NCI-H1694 treated with DMSO at 0.1 percent for 48 hours (cell line): ENCODE measurements at regions not wholly inside any gene's neighbourhood (a gene's known extent, or its start where the extent isn't known, plus 50 kb on each side); places are given as distances from the start of the nearest gene placed in this dataset.
"Not testable (repeated sequence)": the region's sequence is repeated elsewhere in the genome, so short reads cannot be mapped to it uniquely, and the experiment has no call there.

Source experiments
- DNase-seq: peaks from one replicate; lab custom pipeline; 2025; lab: John Stamatoyannopoulos, UW

GRCh38 chr2:39996653-39997080 is 217.6 kb upstream of the THUMPD2 start:
- no peak for DNase-seq

- DNase-seq: no peak
Measured at GRCh38 chr2:39995005-39995737, 216.1 kb upstream of the THUMPD2 start.

GRCh38 chr2:39994151-39994550 is 215.1 kb upstream of the THUMPD2 start:
- DNase-seq: no peak

GRCh38 chr2:39991298-39991697 is 212.2 kb upstream of the THUMPD2 start:
- DNase-seq: no peak

- no peak for DNase-seq
Measured at GRCh38 chr2:39990335-39990900, 211.4 kb upstream of the THUMPD2 start.

GRCh38 chr2:39989888-39990287 is 210.8 kb upstream of the THUMPD2 start:
- no peak for DNase-seq

DNA sequence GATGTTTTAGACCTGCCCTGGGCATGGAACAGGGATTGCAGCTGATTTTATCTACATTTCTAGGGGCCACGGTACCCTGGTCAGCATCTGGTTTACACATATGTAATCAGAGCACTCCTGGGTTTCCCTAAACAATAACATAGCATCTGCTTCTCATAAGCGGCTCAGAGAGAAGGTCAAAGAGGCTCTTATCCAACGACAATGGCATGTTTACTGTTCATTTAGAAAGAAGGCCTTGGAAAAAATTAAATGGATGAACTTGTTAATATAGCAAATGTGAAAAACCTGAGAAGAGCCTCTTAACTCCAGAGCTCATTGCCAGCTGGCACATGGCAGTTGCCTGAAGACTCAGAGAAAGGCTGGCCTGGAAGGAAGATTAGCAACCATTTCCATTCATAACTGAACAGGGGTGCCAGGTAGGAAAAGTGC is 202.8 kb upstream of the THUMPD2 start:
- no peak for DNase-seq

- no peak for DNase-seq
Measured at GRCh38 chr2:39975476-39976020, 196.5 kb upstream of the THUMPD2 start.

- DNase-seq: no peak
Measured at GRCh38 chr2:39968037-39968436, 189.0 kb upstream of the THUMPD2 start.

DNA sequence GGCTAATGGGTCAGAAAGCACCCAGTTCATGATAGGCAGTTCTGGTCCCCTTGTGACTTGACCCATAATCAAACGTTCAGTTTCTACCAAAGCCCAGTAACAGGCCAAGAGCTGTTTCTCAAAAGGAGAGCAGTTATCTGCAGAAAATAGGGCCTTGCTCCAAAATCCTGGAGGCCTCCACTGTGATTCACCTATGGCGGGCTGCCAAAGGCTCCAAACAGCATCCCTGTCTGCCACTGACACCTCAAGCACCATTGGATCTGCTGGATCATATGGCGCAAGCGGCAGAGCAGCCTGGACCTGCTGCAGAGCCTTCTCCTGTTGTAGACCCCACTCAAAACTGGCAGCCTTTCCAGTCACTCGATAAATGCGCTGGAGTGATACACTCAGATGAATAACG is 181.6 kb upstream of the THUMPD2 start:
- not testable (repeated sequence) for DNase-seq

- no peak for DNase-seq
Measured at GRCh38 chr2:39954346-39954745, 175.3 kb upstream of the THUMPD2 start.

- DNase-seq: no peak
Measured at GRCh38 chr2:39949131-39949530, 170.1 kb upstream of the THUMPD2 start.

DNA sequence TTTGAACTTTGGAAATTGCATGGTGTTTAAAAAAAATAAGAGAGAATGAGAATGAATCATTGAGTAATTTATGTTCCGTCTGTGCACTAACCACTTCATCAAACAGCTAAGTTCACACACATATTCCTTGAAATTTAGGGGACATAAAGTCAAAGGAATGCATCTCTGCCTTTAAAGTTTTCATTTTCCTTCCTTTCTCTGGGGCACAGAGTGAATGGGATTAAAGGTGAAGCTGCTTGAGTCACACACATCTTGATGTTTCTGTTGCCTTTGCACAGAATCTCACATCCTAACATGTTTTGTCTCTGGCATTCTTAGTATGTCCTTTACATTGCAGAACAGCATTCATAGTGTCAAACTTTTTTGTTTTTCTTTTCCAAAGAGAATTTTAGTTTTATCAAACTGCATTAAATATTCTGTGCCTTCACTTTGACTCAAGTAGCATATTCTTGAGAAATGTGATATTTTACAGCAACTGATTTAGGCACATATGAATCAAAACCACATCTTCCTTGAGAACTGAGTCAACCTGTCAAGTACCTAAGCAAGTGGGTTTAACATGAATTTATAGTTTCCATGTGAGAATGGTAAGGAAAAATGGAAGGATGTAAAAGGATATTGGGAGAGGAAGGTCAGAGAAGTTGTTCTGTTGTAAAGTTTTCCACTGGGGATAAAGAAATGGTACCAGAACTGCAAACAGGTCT is 169.1 kb upstream of the THUMPD2 start:
- DNase-seq: no peak

- DNase-seq: no peak
Measured at GRCh38 chr2:39947294-39948015, 168.4 kb upstream of the THUMPD2 start.

DNA sequence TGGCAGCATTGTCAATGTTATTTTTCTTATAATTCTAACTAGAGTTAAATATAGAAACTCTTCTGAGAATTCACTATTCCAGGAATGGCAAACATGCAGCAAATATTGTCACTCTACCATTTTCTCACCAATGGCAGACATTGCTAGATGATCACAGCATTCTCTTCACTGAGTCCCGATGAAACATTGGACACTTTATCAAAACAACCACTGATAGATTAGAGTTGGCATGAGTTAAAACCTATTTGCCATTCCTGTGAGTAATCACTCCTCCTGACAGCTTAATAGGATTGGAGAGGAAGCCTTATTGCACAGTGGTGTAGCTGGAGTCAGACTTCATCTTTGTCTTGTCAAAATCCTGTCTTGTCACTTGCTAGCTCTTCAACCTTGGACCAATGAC is 163.9 kb upstream of the THUMPD2 start:
- no peak for DNase-seq

- DNase-seq: no peak
Measured at GRCh38 chr2:39938035-39938835, 159.2 kb upstream of the THUMPD2 start.

DNA sequence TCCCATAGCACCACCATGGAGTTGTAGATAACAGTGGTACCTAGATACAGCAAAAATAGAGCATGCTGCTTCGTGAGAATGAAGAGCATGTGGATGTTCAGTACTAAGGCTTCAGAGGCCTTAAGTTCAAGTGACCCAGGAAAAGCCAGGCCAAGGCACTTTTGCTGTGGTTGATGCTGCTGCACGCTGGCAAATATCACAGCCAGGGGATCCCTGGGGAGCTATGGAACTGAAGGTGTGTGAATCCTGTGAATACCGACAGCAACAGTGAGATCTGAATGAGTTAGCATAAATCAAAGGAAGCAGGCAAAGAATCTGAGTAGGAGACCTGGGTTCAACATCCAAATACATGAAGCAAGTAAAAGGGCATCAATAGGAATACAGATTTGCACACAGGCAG is 158.6 kb upstream of the THUMPD2 start:
- DNase-seq: no peak

DNA sequence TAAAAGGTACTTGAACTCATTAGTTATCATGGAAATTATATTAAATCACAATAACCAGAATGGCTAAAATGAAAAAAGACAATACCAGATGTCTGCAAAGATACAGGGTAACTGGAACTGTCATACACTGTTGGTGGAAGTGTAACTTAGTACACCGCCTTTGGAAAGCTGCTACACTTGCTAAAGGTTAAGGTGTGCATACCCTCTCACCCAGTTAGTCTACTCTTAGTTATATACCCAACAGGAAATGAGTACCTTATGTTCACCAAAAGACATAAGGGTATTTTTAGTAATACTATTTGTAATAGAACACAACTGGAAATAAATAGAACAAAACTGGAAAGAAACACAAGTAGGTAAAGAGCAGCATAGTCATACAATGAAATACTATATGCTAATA is 155.8 kb upstream of the THUMPD2 start:
- DNase-seq: no peak

DNA sequence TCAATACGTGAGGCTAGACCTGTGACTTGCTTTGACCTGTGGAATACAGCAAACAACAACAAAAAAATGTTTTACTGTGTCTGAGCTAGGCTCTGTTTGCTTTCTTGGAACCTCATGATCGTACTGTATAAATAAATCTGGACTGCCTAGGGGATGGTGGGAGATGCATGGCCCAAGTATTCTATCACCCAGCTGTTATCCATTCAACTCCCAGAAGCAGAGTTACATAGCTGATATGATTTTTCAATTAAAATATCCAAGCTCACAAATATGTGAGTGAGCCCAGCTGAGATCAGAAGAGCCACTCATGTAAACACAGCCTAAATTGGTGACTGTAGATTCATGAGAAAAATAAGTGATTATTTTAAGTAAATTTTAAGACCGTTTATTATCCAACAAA is 154.1 kb upstream of the THUMPD2 start:
- DNase-seq: no peak

DNA sequence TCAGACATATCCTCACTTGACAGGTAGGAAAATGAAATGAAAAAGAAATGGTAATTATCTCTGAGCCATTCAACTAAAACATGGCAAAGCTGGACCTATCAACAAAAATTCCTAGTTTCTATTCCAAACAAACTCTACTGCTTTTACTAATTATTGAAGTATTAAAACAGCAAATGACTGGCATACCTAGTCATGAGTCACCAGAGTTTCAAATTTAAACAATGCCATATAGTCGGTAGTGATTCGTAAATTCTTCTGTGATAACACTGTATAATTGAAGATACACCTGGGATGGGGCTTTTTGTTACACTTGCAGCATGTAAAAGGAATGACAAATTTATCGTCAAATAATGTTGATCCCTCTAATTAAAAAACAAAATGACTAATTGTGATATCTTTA is 153.1 kb upstream of the THUMPD2 start:
- DNase-seq: no peak

GRCh38 chr2:39930175-39930917 is 151.3 kb upstream of the THUMPD2 start:
- no peak for DNase-seq
